Right lung (tissue), 2 donors: ENCODE measurements at regions not wholly inside any gene's neighbourhood (a gene's known extent, or its start where the extent isn't known, plus 50 kb on each side); places are given as distances from the start of the nearest gene placed in this dataset.
"Not testable (repeated sequence)": the region's sequence is repeated elsewhere in the genome, so short reads cannot be mapped to it uniquely, and the experiment has no call there.

Experiments
- DNase-seq, 2 donors: peaks; one replicate each; pipeline ENCODE4 v3.0.0-alpha.2; 2013

DNA sequence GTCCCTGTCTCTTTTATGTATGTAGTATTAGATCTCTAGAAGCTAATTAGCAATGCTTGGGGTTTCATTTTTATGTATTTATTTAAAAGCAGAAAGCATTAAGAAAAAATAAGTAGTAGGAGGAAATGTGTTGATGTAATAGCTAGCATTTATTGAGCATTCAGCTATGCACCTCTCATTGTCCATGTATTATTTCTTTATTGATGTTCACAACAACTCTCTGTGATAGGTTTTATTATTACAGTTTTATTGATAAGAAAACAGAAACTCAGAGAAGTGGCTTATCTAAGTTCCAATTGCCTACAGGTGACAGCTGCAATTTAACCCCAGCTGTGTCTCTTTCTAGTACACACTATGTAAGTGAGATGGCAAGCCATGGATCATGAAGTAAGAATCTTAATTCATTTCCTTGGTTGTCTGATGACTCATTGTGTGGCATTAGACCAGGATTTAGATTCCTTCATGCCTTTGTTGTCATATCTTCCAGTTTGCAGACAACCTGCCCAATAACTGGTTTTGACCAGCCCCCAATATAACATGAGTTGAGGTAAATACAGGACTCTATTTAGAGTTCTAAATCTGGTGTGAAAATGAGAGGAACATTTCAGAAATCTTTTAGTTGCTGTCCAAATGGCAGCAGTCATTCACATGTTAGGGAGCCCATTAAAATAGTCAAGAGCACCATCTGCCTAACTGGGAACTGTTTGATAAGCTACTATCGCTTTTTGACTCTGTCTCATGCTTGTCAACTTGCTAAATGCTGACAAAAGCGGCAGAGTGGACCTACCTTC, 170.8 kb upstream of the PHACTR1 start:
- no peak for DNase-seq

DNA sequence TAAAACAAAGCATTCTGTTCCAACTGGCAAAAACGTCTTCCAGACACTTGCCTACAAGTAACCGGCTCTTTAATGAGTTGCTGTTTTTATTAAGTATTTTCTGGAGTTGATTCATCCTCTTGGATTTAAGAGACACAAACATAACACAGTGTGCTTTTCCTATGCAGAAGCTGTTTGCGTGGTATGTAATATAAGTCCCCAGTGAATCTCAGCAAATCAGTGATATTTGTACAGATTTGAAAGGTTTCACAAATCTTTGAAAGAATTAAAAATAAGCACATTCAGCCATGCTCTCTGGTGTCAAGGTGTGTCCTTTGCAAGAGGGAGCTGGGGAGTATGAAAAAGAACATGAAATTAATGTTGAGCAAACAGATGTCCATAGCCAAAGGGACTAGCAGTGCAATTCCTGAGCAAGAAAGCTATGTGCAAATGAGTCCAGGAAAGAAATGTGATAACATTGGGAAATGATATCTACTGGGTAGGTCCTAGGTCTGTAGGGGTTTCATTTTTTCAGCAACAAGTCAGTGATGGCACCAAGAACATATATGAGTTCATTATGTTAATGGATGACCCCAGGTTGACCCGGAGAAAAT, 170.1 kb upstream of the PHACTR1 start:
- no peak for DNase-seq

DNA sequence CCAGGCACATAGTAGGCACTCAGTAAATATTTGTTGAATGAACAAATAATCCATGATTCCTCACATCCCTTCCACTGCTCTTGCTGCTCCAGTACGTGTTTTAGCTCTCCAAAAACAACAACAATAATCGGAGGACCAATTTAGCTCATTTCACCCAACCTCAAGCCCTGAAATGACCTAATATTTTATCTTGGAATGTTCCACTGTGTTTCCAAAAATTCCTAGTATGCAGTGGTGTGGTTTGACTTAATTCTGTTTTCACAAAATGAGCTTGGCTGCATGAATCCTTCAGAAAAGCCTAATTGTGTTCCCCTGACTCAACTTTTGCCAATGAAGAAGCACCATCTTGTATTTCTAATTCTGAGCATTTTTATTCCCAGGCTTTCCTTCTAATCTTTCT, 168.0 kb upstream of the PHACTR1 start:
- DNase-seq = no peak

DNA sequence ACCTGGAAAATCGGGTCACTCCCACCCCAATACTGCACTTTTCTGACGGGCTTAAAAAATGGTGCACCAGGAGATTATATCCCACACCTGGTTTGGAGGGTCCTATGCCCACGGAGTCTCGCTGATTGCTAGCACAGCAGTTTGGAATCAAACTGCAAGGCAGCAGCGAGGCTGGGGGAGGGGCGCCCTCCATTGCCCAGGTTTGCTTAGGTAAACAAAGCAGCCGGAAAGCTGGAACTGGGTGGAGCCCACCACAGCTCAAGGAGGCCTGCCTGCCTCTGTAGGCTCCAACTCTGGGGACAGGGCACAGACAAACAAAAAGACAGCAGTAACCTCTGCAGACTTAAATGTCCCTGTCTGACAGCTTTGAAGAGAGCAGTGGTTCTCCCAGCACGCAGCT, 167.1 kb upstream of the PHACTR1 start:
- not testable (repeated sequence) for DNase-seq

GRCh38 chr6:12554820-12555219, 161.7 kb upstream of the PHACTR1 start:
- DNase-seq = not testable (repeated sequence)

GRCh38 chr6:12555267-12555666, 161.3 kb upstream of the PHACTR1 start:
- DNase-seq = no peak

DNA sequence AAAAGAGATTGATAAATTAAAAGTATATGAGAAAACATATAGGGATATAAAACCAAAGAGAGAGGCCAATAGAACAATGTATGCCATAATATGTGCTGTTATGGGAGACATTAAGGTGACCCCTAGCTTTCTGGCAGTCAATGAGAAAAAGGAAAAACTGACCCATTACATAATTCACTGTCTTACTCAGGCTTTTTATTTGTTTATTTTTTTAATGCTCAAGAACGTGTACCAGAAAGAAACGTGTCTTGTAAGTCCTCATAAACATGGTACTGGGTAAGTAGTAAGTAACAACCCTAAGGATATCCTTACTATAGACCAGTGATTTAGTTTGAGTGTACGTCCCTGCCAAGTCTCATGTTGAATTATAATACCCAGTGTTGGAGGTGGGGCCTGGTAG, 160.8 kb upstream of the PHACTR1 start:
- DNase-seq = no peak

- DNase-seq = no peak
Measured at GRCh38 chr6:12557765-12558164, 158.8 kb upstream of the PHACTR1 start.

DNA sequence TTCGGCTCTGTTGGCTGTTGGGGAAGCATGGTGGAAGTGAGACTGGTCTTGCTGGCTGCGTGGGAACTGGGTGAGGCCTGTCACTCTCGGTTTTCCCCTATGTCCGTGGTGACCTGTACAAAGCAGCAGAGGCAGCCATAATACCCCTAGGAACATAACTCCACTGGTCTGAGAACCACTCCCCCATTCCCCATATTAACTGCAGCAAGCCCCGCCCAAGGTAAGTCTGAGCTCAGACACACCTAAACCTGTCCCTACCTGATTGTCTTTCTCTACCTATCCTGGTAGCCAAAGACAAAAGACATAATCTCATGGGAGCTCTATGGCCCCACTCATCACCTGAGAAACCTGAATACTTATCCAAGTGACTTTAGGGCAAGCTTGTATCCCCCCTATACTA, 156.3 kb upstream of the PHACTR1 start:
- no peak for DNase-seq

DNA sequence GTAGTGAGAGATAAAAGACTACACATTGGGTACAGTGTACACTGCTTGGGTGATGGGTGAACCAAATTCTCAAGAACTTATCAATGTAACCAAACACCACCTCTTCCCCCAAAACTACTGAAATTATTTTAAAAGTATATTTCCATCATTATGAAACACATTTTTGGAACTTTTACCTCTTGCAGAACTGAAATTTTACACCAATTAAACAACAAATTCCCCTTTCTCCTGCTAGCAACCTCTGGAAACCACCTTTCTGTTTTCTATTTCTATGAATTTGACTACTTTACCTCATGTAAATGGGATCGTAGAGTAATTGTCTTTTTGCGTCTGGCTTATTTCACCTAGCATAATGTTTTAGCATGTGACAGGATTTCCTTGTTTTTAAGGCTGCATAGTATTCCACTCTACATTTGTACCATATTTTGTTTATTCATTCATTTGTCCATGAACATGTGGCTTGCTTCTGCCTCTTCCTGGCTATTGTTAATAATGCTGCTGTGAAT, 149.9 kb upstream of the PHACTR1 start:
- DNase-seq = no peak

DNA sequence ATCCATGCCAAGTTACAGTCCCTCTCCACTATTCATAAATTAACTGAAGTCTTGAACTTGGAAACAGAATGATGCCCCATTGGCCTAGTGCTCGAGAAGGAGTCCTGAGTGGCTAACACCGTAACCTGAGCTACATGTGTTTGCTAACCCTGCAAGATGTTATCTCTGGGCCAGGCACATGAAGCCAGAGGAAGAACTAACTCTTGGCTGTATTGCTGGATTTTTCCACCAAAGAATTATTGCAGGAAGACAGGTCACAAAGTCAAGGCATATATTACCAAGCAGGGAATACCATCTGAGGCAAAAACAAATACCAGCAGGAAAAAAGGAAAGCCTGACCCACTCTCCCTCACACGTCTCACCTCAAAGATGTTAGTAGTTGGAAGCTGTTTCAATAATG, 148.9 kb upstream of the PHACTR1 start:
- DNase-seq = no peak

DNA sequence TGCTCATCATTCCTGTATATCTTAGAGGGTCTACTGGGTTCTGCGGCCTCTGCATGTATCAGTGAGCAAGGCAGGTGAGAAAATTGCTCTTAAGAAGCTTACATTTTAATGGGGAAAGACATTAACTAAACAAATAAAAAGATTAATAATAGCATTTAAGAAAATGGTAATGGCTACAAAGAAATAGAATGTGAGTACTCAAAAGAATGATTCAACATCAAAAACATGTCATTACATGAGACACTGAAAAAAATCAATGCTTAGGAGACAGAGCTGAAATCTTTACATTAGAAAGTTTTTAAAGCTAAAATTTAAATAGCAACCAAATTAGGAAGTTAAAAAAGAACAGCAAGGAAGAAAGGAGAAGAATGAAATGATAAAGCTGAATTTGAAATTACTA, 146.9 kb upstream of the PHACTR1 start:
- no peak for DNase-seq

GRCh38 chr6:12570461-12571030, 146.0 kb upstream of the PHACTR1 start:
- DNase-seq = no peak

GRCh38 chr6:12572896-12573827, 143.4 kb upstream of the PHACTR1 start:
- DNase-seq = no peak

- no peak for DNase-seq
Measured at GRCh38 chr6:12575961-12576360, 140.6 kb upstream of the PHACTR1 start.

- DNase-seq = no peak
Measured at GRCh38 chr6:12576389-12576788, 140.2 kb upstream of the PHACTR1 start.

DNA sequence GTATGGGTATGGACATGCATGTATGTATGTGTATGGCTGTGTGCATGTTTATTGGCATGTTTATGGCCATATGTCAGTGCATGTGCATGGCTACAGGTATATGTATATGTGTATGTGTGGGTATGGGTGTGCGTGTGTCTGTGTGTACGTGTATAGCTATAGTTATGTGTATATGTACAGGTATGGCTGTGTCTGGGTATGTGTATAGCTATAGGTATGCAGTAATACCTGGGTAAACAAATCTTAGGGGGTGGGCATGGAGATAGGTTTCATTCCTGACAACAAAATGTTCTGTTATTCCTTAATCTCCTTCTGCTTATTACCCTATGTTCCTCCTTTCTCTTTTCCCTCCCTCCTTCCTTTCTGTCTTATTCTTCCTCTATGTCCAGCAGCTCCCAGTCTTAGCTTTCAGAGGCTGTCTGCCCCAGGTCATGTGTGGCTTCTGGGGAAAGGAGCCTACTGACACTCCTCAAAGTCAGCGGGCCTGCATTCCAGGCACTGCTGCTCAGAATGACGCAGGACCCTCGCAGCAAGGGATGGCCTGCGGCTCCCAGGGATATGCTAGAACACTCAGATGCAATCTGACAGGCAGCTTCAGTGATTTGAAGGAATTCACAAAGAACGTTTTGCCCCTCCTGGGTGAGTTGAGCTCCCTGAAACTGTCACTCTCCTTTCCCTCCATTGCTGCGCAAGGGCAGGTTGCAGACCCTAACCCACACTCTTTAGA, 139.3 kb upstream of the PHACTR1 start:
- no peak for DNase-seq

DNA sequence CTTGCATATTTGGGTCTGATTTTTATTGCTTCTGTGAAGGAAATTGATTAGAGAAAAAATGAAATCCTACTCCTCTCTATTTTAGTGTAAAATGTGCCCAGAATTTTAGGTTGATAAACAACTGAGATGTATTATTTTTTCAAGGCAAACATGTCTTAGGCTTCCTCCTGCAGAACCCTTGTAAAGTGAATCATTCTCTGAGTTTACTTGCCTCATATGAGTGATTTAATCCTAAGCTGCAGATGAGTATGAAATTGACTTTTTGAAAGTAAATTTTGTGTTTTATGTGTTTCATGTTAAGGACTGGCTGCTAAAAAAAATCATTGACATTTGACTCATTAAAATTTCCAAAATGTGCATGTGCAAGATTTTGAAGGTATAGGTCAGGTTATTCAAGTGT, 138.5 kb upstream of the PHACTR1 start:
- no peak for DNase-seq

GRCh38 chr6:12578751-12579150, 137.8 kb upstream of the PHACTR1 start:
- no peak for DNase-seq

- no peak for DNase-seq
Measured at GRCh38 chr6:12580290-12580689, 136.3 kb upstream of the PHACTR1 start.

GRCh38 chr6:12582421-12583110, 134.0 kb upstream of the PHACTR1 start:
- no peak for DNase-seq
